Keratinocyte (primary cell): ENCODE measurements at regions not wholly inside any gene's neighbourhood (a gene's known extent, or its start where the extent isn't known, plus 50 kb on each side); places are given as distances from the start of the nearest gene placed in this dataset.

ENCODE experiments used
- DNase-seq: peaks from one replicate; pipeline ENCODE4 v3.0.0-alpha.2; 2011; ENCODE audit warnings: low read depth, missing footprints, low spot score
- FAIRE-seq: peaks from 2 replicates; lab custom pipeline; 2011; peaks lifted over from hg19 to GRCh38; lab: Jason Lieb, UNC
- H2AFZ ChIP-seq: 2 replicates; pipeline ENCODE4 v1.6.0; 2012; ENCODE audit warnings: low read length, control low read depth, inconsistent platforms; ENCODE audit not compliant: control insufficient read depth
- H3K27ac ChIP-seq: 2 replicates; pipeline ENCODE4 v1.5.1; 2011; ENCODE audit warnings: low read length; ENCODE audit not compliant: control insufficient read depth, insufficient read depth
- H3K27me3 ChIP-seq: 3 replicates; pipeline ENCODE4 v1.6.0; 2011; ENCODE audit warnings: low read length; ENCODE audit not compliant: control insufficient read depth, insufficient read depth; ENCODE audit errors: extremely low read depth
- H3K36me3 ChIP-seq, 2 experiments: 2 replicates in 1 of 2; 3 replicates in 1 of 2; pipeline ENCODE4 v1.5.1; 2011; ENCODE audit warnings: low read length in 2 of 2, mild to moderate bottlenecking in 1 of 2; ENCODE audit not compliant: control insufficient read depth in 2 of 2, insufficient read depth in 2 of 2; ENCODE audit errors: extremely low read depth in 1 of 2
- H3K4me1 ChIP-seq: 3 replicates; pipeline ENCODE4 v1.5.1; 2011; ENCODE audit warnings: low read length; ENCODE audit not compliant: control insufficient read depth, insufficient read depth; ENCODE audit errors: extremely low read depth
- H3K4me2 ChIP-seq: 3 replicates; pipeline ENCODE4 v1.6.0; 2011; ENCODE audit warnings: low read depth, low read length; ENCODE audit not compliant: control insufficient read depth, insufficient read depth; ENCODE audit errors: extremely low read depth
- H3K4me3 ChIP-seq, 3 experiments: fragments of 200-600 bp in 1 of 3; sonication (generic) in 1 of 3; 2 replicates in 2 of 3; 3 replicates in 1 of 3; pipeline ENCODE4 v1.5.1; 2011 to 2016; ENCODE audit warnings: low read length in 3 of 3, mild to moderate bottlenecking in 3 of 3, control low read depth in 2 of 3, inconsistent platforms in 1 of 3, low read depth in 1 of 3, mixed read lengths in 1 of 3, mixed run types in 1 of 3, moderate library complexity in 1 of 3; ENCODE audit not compliant: control insufficient read depth in 2 of 3, insufficient read depth in 2 of 3; ENCODE audit errors: extremely low read depth in 1 of 3
- H3K79me2 ChIP-seq: 2 replicates; pipeline ENCODE4 v1.6.0; 2012; ENCODE audit warnings: low read length; ENCODE audit not compliant: control insufficient read depth, insufficient read depth
- H3K9ac ChIP-seq: 3 replicates; pipeline ENCODE4 v1.6.0; 2011; ENCODE audit warnings: low read length; ENCODE audit not compliant: control insufficient read depth, insufficient read depth; ENCODE audit errors: extremely low read depth
- H3K9me1 ChIP-seq: 3 replicates; pipeline ENCODE4 v1.6.0; 2011; ENCODE audit warnings: low read length; ENCODE audit not compliant: control insufficient read depth, insufficient read depth; ENCODE audit errors: extremely low read depth
- H3K9me3 ChIP-seq: 2 replicates; pipeline ENCODE4 v1.5.1; 2012; ENCODE audit warnings: low read depth, low read length; ENCODE audit not compliant: control insufficient read depth
- H4K20me1 ChIP-seq: 3 replicates; pipeline ENCODE4 v1.6.0; 2011; ENCODE audit warnings: low read length; ENCODE audit not compliant: control insufficient read depth, insufficient read depth; ENCODE audit errors: extremely low read depth
- CTCF ChIP-seq, 3 experiments: IDR thresholded peaks in 1 of 3; conservative IDR thresholded peaks in 1 of 3; optimal IDR thresholded peaks in 1 of 3; 2 replicates in 2 of 3; 3 replicates in 1 of 3; pipeline versions ENCODE3 to v1.5.1; 2011; ENCODE audit warnings: low read length in 3 of 3, mild to moderate bottlenecking in 3 of 3, moderate library complexity in 2 of 3, control low read depth in 1 of 3, inconsistent platforms in 1 of 3; ENCODE audit not compliant: insufficient read depth in 2 of 3; ENCODE audit errors: extremely low read depth in 1 of 3
- EZH2 ChIP-seq: IDR thresholded peaks from one replicate; pipeline ENCODE4 v1.6.1; 2012; ENCODE audit warnings: inconsistent platforms, mild to moderate bottlenecking, low read length, moderate library complexity
- dilution Hi-C: fragments of 300-500 bp; cut with MboI; formaldehyde crosslinking; loops from one replicate; pipeline ENCODE4 v1.7.0; 2020; ENCODE audit warnings: low sequenced_read_pairs; ENCODE audit not compliant: extremely low pct_ligation_motif_present

- DNase-seq (no peak), FAIRE-seq (no peak)
- Histone ChIP-seq H3K9me1 (no peaks in the 10 kb centered on the region), H3K4me1 (no peaks in the 10 kb centered on the region), H3K27me3 (no peaks in the 10 kb centered on the region), H3K79me2 (no peaks in the 10 kb centered on the region), H4K20me1 (no peaks in the 10 kb centered on the region), H3K9me3 (peaks cover 4% of the 10 kb centered on the region), H3K36me3 (no peaks in the 10 kb centered on the region), H3K27ac (no peak overlapping the region), H3K4me3 (no peak overlapping the region), H3K4me2 (no peak overlapping the region), H2AFZ (no peak overlapping the region), H3K9ac (no peak overlapping the region)
- TF ChIP-seq EZH2: no peak
- no peak for TF ChIP-seq CTCF (optimal IDR thresholded peaks at IDR 0.05 in 1 of 3, IDR thresholded peaks at IDR 0.05 in 1 of 3, conservative IDR thresholded peaks at IDR 0.05 in 1 of 3; ENCODE audit: extremely low read depth in 1 of 3, insufficient read depth in 2 of 3, low read length in 3 of 3)
- dilution Hi-C loops: no loop called here
These were observed 101.0 kb upstream of the IQSEC1 start for GRCh38 chr3:13174011-13174802.

GRCh38 chr3:13173186-13173585 is 100.0 kb upstream of the IQSEC1 start:
- Histone ChIP-seq H3K9me1 (no peaks in the 10 kb centered on the region), H4K20me1 (no peaks in the 10 kb centered on the region), H3K4me2 (no peak overlapping the region), H3K9ac (no peak overlapping the region), H3K36me3 (no peaks in the 10 kb centered on the region), H3K4me3 (no peak overlapping the region), H3K27ac (no peak overlapping the region), H3K79me2 (no peaks in the 10 kb centered on the region), H3K27me3 (no peaks in the 10 kb centered on the region), H3K4me1 (no peaks in the 10 kb centered on the region), H2AFZ (no peak overlapping the region), H3K9me3 (no peaks in the 10 kb centered on the region)
- FAIRE-seq: no peak
- dilution Hi-C loops: no loop called here
- TF ChIP-seq EZH2 (no peak), CTCF (optimal IDR thresholded peaks at IDR 0.05 in 1 of 3, IDR thresholded peaks at IDR 0.05 in 1 of 3, conservative IDR thresholded peaks at IDR 0.05 in 1 of 3; ENCODE audit: extremely low read depth in 1 of 3, insufficient read depth in 2 of 3, low read length in 3 of 3) (no peak)
- no peak for DNase-seq
